ENCODE measurements at regions not wholly inside any gene's neighbourhood (a gene's known extent, or its start where the extent isn't known, plus 50 kb on each side); places are given as distances from the start of the nearest gene placed in this dataset.

DNA sequence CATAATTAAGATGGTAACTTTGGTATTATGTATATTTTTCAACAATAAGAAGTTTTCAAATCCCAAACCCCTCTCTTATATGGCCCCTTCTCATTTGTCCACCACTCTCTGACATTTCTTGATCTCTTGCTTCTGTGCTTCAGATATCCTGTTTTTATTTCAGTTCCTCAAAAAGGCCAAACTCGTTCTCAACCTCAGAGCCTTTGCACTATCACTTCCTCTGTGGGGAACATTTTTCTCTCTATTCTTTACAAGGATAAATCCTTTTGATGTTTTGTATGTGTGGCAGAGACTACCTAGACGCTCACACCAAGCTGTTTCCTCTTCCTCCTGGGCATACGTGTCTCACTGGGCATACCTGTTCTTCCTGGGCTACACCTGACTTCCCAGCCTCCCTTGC is 54.2 kb upstream of the FRMD4A start:
- TF ChIP-seq, protein P1, sequence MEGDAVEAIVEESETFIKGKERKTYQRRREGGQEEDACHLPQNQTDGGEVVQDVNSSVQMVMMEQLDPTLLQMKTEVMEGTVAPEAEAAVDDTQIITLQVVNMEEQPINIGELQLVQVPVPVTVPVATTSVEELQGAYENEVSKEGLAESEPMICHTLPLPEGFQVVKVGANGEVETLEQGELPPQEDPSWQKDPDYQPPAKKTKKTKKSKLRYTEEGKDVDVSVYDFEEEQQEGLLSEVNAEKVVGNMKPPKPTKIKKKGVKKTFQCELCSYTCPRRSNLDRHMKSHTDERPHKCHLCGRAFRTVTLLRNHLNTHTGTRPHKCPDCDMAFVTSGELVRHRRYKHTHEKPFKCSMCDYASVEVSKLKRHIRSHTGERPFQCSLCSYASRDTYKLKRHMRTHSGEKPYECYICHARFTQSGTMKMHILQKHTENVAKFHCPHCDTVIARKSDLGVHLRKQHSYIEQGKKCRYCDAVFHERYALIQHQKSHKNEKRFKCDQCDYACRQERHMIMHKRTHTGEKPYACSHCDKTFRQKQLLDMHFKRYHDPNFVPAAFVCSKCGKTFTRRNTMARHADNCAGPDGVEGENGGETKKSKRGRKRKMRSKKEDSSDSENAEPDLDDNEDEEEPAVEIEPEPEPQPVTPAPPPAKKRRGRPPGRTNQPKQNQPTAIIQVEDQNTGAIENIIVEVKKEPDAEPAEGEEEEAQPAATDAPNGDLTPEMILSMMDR (IDR thresholded peaks at IDR 0.05), result no peak
- TF ChIP-seq SMAD3 (CRISPR knock-in tag; IDR thresholded peaks at IDR 0.05; ENCODE audit: borderline replicate concordance), result no peak
- no peak for TF ChIP-seq MXD4 (CRISPR knock-in tag; IDR thresholded peaks at IDR 0.05; ENCODE audit: borderline replicate concordance)
- TF ChIP-seq CREB1 (CRISPR knock-in tag; IDR thresholded peaks at IDR 0.05), result no peak
- TF ChIP-seq CREM (CRISPR knock-in tag; IDR thresholded peaks at IDR 0.05), result no peak

All from WTC11 (cell line).